ENCODE measurements at regions not wholly inside any gene's neighbourhood (a gene's known extent, or its start where the extent isn't known, plus 50 kb on each side); places are given as distances from the start of the nearest gene placed in this dataset.
A peak's percentile ranks its signal among the peaks of the same experiment; 100 is the strongest.

GRCh38 chr7:32346253-32346652 lies 143.9 kb downstream of the LSM5 start:
- no peak for DNase-seq

GRCh38 chr7:32336726-32337125 lies 153.5 kb downstream of the LSM5 start:
- DNase-seq, result no peak

- DNase-seq, result no peak
Observed at GRCh38 chr7:32335107-32335506, 155.1 kb downstream of the LSM5 start.

- DNase-seq, result no peak
Observed at GRCh38 chr7:32330602-32331001, 159.6 kb downstream of the LSM5 start.

- DNase-seq, result no peak
Observed at GRCh38 chr7:32326078-32326477, 164.1 kb downstream of the LSM5 start.

GRCh38 chr7:32323712-32324111 lies 166.5 kb downstream of the LSM5 start:
- DNase-seq, result no peak

GRCh38 chr7:32319012-32319382 lies 171.2 kb downstream of the LSM5 start:
- no peak for DNase-seq

- no peak for DNase-seq
Observed at GRCh38 chr7:32318300-32319011, 171.7 kb downstream of the LSM5 start.

GRCh38 chr7:32316839-32317238 lies 173.3 kb downstream of the LSM5 start:
- no peak for DNase-seq

- DNase-seq, result no peak
Observed at GRCh38 chr7:32314761-32315160, 175.4 kb downstream of the LSM5 start.

- no peak for DNase-seq
Observed at GRCh38 chr7:32301427-32301826, 188.8 kb downstream of the LSM5 start.

- no peak for DNase-seq
Observed at GRCh38 chr7:32299133-32299702, 191.0 kb downstream of the LSM5 start.

GRCh38 chr7:32298408-32299132 lies 191.6 kb downstream of the LSM5 start:
- no peak for DNase-seq

GRCh38 chr7:32293833-32294232 lies 196.3 kb downstream of the LSM5 start:
- DNase-seq, result no peak

GRCh38 chr7:32289651-32290414 lies 200.3 kb downstream of the LSM5 start:
- DNase-seq, result peak; percentile 65

GRCh38 chr7:32285698-32286097 lies 204.5 kb downstream of the LSM5 start:
- DNase-seq, result no peak

- no peak for DNase-seq
Observed at GRCh38 chr7:32283546-32283945, 206.6 kb downstream of the LSM5 start.

GRCh38 chr7:32279500-32279899 lies 209.3 kb upstream of the PDE1C start:
- no peak for DNase-seq

- DNase-seq, result no peak
Observed at GRCh38 chr7:32275216-32276009, 205.2 kb upstream of the PDE1C start.

GRCh38 chr7:32273297-32273696 lies 203.1 kb upstream of the PDE1C start:
- no peak for DNase-seq

GRCh38 chr7:32266932-32267475 lies 196.8 kb upstream of the PDE1C start:
- DNase-seq, result no peak

- DNase-seq, result no peak
Observed at GRCh38 chr7:32264702-32265284, 194.6 kb upstream of the PDE1C start.

Data from left hindlimb (tissue), 1 donor.